H1 (cell line): ENCODE measurements at regions not wholly inside any gene's neighbourhood (a gene's known extent, or its start where the extent isn't known, plus 50 kb on each side); places are given as distances from the start of the nearest gene placed in this dataset.

Experiments used
- CTCF ChIA-PET: fragments of 300-600 bp; sonication (Branson Sonifier 250); formaldehyde crosslinking; loops from one replicate; lab custom pipeline; 2021; ENCODE audit not compliant: partially characterized antibody; lab: Charles Lee
- POLR2A ChIA-PET: fragments of 300-600 bp; sonication (Branson Sonifier 250); formaldehyde crosslinking; loops from one replicate; lab custom pipeline; 2021; ENCODE audit warnings: inconsistent platforms; ENCODE audit not compliant: partially characterized antibody; lab: Charles Lee
- DNase-seq, 2 experiments: peaks; one replicate each; pipeline versions ENCODE4 v3.0.0 to v3.0.0-alpha.2; 2010 to 2022; ENCODE audit warnings: low spot score in 2 of 2, low read depth in 1 of 2, mixed read lengths in 1 of 2
- FAIRE-seq: peaks from 2 replicates; lab custom pipeline; 2011; peaks lifted over from hg19 to GRCh38; lab: Jason Lieb, UNC
- H2AFZ ChIP-seq: 2 replicates; pipeline ENCODE4 v1.8.1; 2012; ENCODE audit warnings: low read length, inconsistent platforms
- H2AK5ac ChIP-seq: 2 replicates; pipeline ENCODE4 v1.6.1; 2013; ENCODE audit warnings: low read depth, low read length
- H2BK120ac ChIP-seq: replicated peaks from 2 replicates; pipeline ENCODE3; 2013; ENCODE audit warnings: low read depth, low read length, inconsistent platforms
- H2BK12ac ChIP-seq: 2 replicates; pipeline ENCODE4 v1.6.1; 2013; ENCODE audit warnings: low read depth, low read length
- H2BK15ac ChIP-seq: 2 replicates; pipeline ENCODE4 v1.6.1; 2013; ENCODE audit warnings: low read length
- H2BK20ac ChIP-seq: 2 replicates; pipeline ENCODE4 v1.6.1; 2013; ENCODE audit warnings: low read length
- H2BK5ac ChIP-seq: 2 replicates; pipeline ENCODE4 v1.6.1; 2013; ENCODE audit warnings: low read depth, low read length
- H3K14ac ChIP-seq: 2 replicates; pipeline ENCODE4 v1.6.1; 2013; ENCODE audit warnings: inconsistent platforms; ENCODE audit not compliant: insufficient read length
- H3K18ac ChIP-seq: 2 replicates; pipeline ENCODE4 v1.6.1; 2013; ENCODE audit warnings: low read length; ENCODE audit errors: extremely low read depth
- H3K23ac ChIP-seq: 2 replicates; pipeline ENCODE4 v1.6.1; 2013; ENCODE audit warnings: inconsistent platforms; ENCODE audit not compliant: insufficient read length
- H3K23me2 ChIP-seq: 2 replicates; pipeline ENCODE4 v1.6.1; 2013; ENCODE audit warnings: low read depth, low read length
- H3K27ac ChIP-seq: 2 replicates; pipeline ENCODE4 v1.6.1; 2011; ENCODE audit warnings: low read depth, low read length, inconsistent platforms
- H3K27me3 ChIP-seq, 4 experiments: replicated peaks in 1 of 4; 1 replicate in 1 of 4; 2 replicates in 3 of 4; pipeline versions ENCODE4 v1.6.1 to v1.8.1; 2011 to 2013; ENCODE audit warnings: low read length in 3 of 4, mild to moderate bottlenecking in 3 of 4, inconsistent platforms in 2 of 4, mixed read lengths in 2 of 4, moderate library complexity in 1 of 4; ENCODE audit not compliant: control insufficient read depth in 3 of 4, insufficient read depth in 3 of 4; ENCODE audit errors: extremely low read depth in 1 of 4
- H3K36me3 ChIP-seq, 4 experiments: 2 replicates each; pipeline versions ENCODE4 v1.6.1 to v1.8.1; 2011 to 2013; ENCODE audit warnings: mild to moderate bottlenecking in 4 of 4, low read length in 3 of 4, moderate library complexity in 2 of 4, control low read depth in 1 of 4, inconsistent platforms in 1 of 4; ENCODE audit not compliant: insufficient read depth in 4 of 4, control insufficient read depth in 2 of 4
- H3K4ac ChIP-seq: replicated peaks from 2 replicates; pipeline ENCODE3; 2013; ENCODE audit warnings: low read length, low read depth, mixed read lengths, inconsistent platforms; ENCODE audit not compliant: insufficient read length
- H3K4me1 ChIP-seq, 4 experiments: replicated peaks in 1 of 4; 1 replicate in 1 of 4; 2 replicates in 3 of 4; pipeline versions ENCODE4 v1.6.1 to v1.8.1; 2011 to 2013; ENCODE audit warnings: low read length in 3 of 4, inconsistent platforms in 2 of 4, mixed read lengths in 1 of 4; ENCODE audit not compliant: insufficient read depth in 4 of 4, control insufficient read depth in 3 of 4
- H3K4me2 ChIP-seq, 2 experiments: 2 replicates each; pipeline versions ENCODE4 v1.6.1 to v1.8.1; 2011 to 2013; ENCODE audit warnings: low read depth in 2 of 2, low read length in 2 of 2, control low read depth in 1 of 2, inconsistent platforms in 1 of 2, mild to moderate bottlenecking in 1 of 2; ENCODE audit not compliant: insufficient read depth in 1 of 2
- H3K4me3 ChIP-seq, 4 experiments: fragments of 200-600, 300-600 bp in 1 of 4; sonication (generic), shearing (Covaris generic), sonication (Bioruptor Twin) in 1 of 4; 2 replicates each; pipeline versions ENCODE4 v1.5.1 to v1.8.1; 2011 to 2016; ENCODE audit warnings: low read length in 4 of 4, low read depth in 3 of 4, control low read depth in 2 of 4, inconsistent platforms in 2 of 4, mild to moderate bottlenecking in 2 of 4, mixed read lengths in 1 of 4, moderate library complexity in 1 of 4; ENCODE audit not compliant: insufficient read depth in 2 of 4; ENCODE audit errors: extremely low read depth in 1 of 4
- H3K56ac ChIP-seq: replicated peaks from 2 replicates; pipeline ENCODE3; 2013; ENCODE audit warnings: low read depth, mild to moderate bottlenecking, mixed read lengths, low read length, inconsistent platforms; ENCODE audit not compliant: insufficient read length
- H3K79me1 ChIP-seq: 2 replicates; pipeline ENCODE4 v1.6.1; 2013; ENCODE audit warnings: low read depth, low read length, control low read depth
- H3K79me2 ChIP-seq, 2 experiments: 2 replicates each; pipeline versions ENCODE4 v1.6.1 to v1.8.1; 2012 to 2013; ENCODE audit warnings: low read length in 2 of 2, mild to moderate bottlenecking in 2 of 2, inconsistent platforms in 1 of 2; ENCODE audit not compliant: insufficient read depth in 2 of 2, control insufficient read depth in 1 of 2
- H3K9ac ChIP-seq, 4 experiments: replicated peaks in 1 of 4; 1 replicate in 1 of 4; 2 replicates in 3 of 4; pipeline versions ENCODE4 v1.6.1 to v1.8.1; 2011 to 2013; ENCODE audit warnings: low read depth in 3 of 4, low read length in 3 of 4, control low read depth in 2 of 4, mild to moderate bottlenecking in 2 of 4, moderate library complexity in 2 of 4, inconsistent platforms in 1 of 4; ENCODE audit errors: extremely low read depth in 1 of 4
- H3K9me3 ChIP-seq, 2 experiments: 2 replicates each; pipeline versions ENCODE4 v1.6.1 to v1.8.1; 2012 to 2013; ENCODE audit warnings: mild to moderate bottlenecking in 2 of 2, moderate library complexity in 2 of 2, control low read depth in 1 of 2, inconsistent platforms in 1 of 2, low read depth in 1 of 2, low read length in 1 of 2, mixed read lengths in 1 of 2; ENCODE audit not compliant: insufficient read depth in 2 of 2
- H4K20me1 ChIP-seq, 2 experiments: replicated peaks in 1 of 2; 2 replicates each; pipeline versions ENCODE3 to v1.8.1; 2011 to 2013; ENCODE audit warnings: inconsistent platforms in 2 of 2, low read length in 2 of 2, mild to moderate bottlenecking in 1 of 2; ENCODE audit not compliant: insufficient read depth in 2 of 2, control insufficient read depth in 1 of 2
- H4K5ac ChIP-seq: 2 replicates; pipeline ENCODE4 v1.6.1; 2013; ENCODE audit warnings: low read length, low read depth, mixed read lengths, inconsistent platforms; ENCODE audit not compliant: insufficient read length
- H4K8ac ChIP-seq: 2 replicates; pipeline ENCODE4 v1.8.0; 2013; ENCODE audit warnings: mild to moderate bottlenecking, moderate library complexity, low read length, inconsistent platforms; ENCODE audit not compliant: insufficient read depth; ENCODE audit errors: extremely low read depth
- H4K91ac ChIP-seq: replicated peaks from 2 replicates; pipeline ENCODE3; 2013; ENCODE audit warnings: low read length, mixed read lengths, inconsistent platforms; ENCODE audit not compliant: insufficient read length
- CBX8 ChIP-seq: fragments of 300-800, 300-1000 bp; sonication (generic); IDR thresholded peaks from 2 replicates; pipeline ENCODE4 v1.7.1; 2016; ENCODE audit warnings: low read depth, low read length, borderline replicate concordance
- CHD1 ChIP-seq: IDR thresholded peaks from 2 replicates; pipeline ENCODE4 v1.6.1; 2012; ENCODE audit warnings: low read depth, low read length, improper control_type of control experiment
- CTBP2 ChIP-seq: IDR thresholded peaks from 2 replicates; pipeline ENCODE4 v1.7.0; 2011; ENCODE audit warnings: borderline replicate concordance, mild to moderate bottlenecking, moderate library complexity, mixed read lengths, low read length; ENCODE audit not compliant: insufficient read depth, insufficient read length
- EGR1 ChIP-seq: IDR thresholded peaks from 2 replicates; pipeline ENCODE4 v1.6.1; 2011; ENCODE audit warnings: low read depth, low read length, borderline replicate concordance
- HDAC2 ChIP-seq, 2 experiments: fragments of 300-600 bp in 1 of 2; sonication (generic) in 1 of 2; IDR thresholded peaks; 2 replicates each; pipeline ENCODE4 v1.6.1; 2011 to 2012; ENCODE audit warnings: low read depth in 2 of 2, low read length in 2 of 2, mild to moderate bottlenecking in 2 of 2, moderate library complexity in 2 of 2, borderline replicate concordance in 1 of 2, inconsistent platforms in 1 of 2
- KDM4A ChIP-seq: IDR thresholded peaks from one replicate; pipeline ENCODE4 v1.7.1; 2012; ENCODE audit warnings: low read depth, mild to moderate bottlenecking, moderate library complexity, low read length, inconsistent platforms; ENCODE audit not compliant: severe bottlenecking
- PHF8 ChIP-seq: fragments of 200-600 bp; sonication (generic); conservative IDR thresholded peaks from 2 replicates; pipeline ENCODE4 v1.7.1; 2012; ENCODE audit warnings: low read depth, mild to moderate bottlenecking, inconsistent platforms, low read length, moderate library complexity
- POLR2AphosphoS5 ChIP-seq: IDR thresholded peaks from 2 replicates; pipeline ENCODE4 v1.6.1; 2011; ENCODE audit warnings: low read depth, low read length
- RNF2 ChIP-seq: fragments of 200-900, 300-1000 bp; sonication (generic); IDR thresholded peaks from 2 replicates; pipeline ENCODE4 v1.7.1; 2016; ENCODE audit warnings: borderline replicate concordance, low read depth, mild to moderate bottlenecking, antibody characterized with exemption, low read length; ENCODE audit not compliant: poor library complexity, severe bottlenecking; ENCODE audit errors: missing control alignments
- RXRA ChIP-seq: IDR thresholded peaks from 2 replicates; pipeline ENCODE4 v1.6.1; 2011; ENCODE audit warnings: low read depth, mild to moderate bottlenecking, low read length, moderate library complexity; ENCODE audit not compliant: insufficient read depth
- SIRT6 ChIP-seq: IDR thresholded peaks from one replicate; pipeline ENCODE4 v1.7.1; 2012; ENCODE audit warnings: low read length, inconsistent platforms
- TAF7 ChIP-seq: optimal IDR thresholded peaks from 2 replicates; pipeline ENCODE3; 2011; ENCODE audit warnings: low read depth, mild to moderate bottlenecking, inconsistent platforms, low read length, moderate library complexity, borderline replicate concordance
- YY1 ChIP-seq: IDR thresholded peaks from 2 replicates; pipeline ENCODE4 v1.6.1; 2011; ENCODE audit warnings: low read depth, mild to moderate bottlenecking, low read length
- WGBS, 2 experiments: shearing (Covaris generic) in 1 of 2; methylation state at CpG; one replicate each; pipeline versions ENCODE4 v1.1.6 to v1.1.7; 2013 to 2015; ENCODE audit warnings: low lambda C conversion rate in 2 of 2, mixed read lengths in 2 of 2, inconsistent platforms in 1 of 2, low coverage in 1 of 2, missing lambda C conversion rate in 1 of 2; ENCODE audit not compliant: insufficient replicate concordance in 2 of 2, insufficient coverage in 1 of 2, insufficient read length in 1 of 2; ENCODE audit errors: extremely low coverage in 1 of 2, missing lambda C conversion rate in 1 of 2; 5-methylcytosine and 5-hydroxymethylcytosine counted together

- H4K5ac ChIP-seq: no peak overlapping the region
- FAIRE-seq: no peak
- no peak overlapping the region for H2AK5ac ChIP-seq
- H3K23ac ChIP-seq: no peak overlapping the region
- CTCF ChIA-PET: no interaction called here
- H3K79me2 ChIP-seq: no peaks in the 10 kb centered on the region
- no peak overlapping the region for H4K91ac ChIP-seq
- H2BK15ac ChIP-seq: no peak overlapping the region; the same call in 1 of the 2 replicates
- POLR2A ChIA-PET: interaction anchor here (0.5 kb wide), 1 partner anchor 29 kb away, joined by 3 read pairs; no protein-coding TSS in a partner anchor
- H2BK12ac ChIP-seq: no peak overlapping the region
- H3K9ac ChIP-seq: no peak overlapping the region
- no peaks in the 10 kb centered on the region for H3K27me3 ChIP-seq
- no peaks in the 10 kb centered on the region for H3K9me3 ChIP-seq
- no peak overlapping the region for H2BK5ac ChIP-seq
- no peaks in the 10 kb centered on the region; the same call in 1 of the 2 replicates for H3K23me2 ChIP-seq
- no peak overlapping the region for H3K4me2 ChIP-seq
- no peak overlapping the region for H3K27ac ChIP-seq
- H3K4me1 ChIP-seq: no peaks in the 10 kb centered on the region
- no peak for DNase-seq
- no peak overlapping the region for H2BK20ac ChIP-seq
- H3K14ac ChIP-seq: no peak overlapping the region
- no peak overlapping the region for H3K18ac ChIP-seq
- H3K56ac ChIP-seq: no peak overlapping the region
- no peaks in the 10 kb centered on the region for H3K79me1 ChIP-seq
- H4K8ac ChIP-seq: no peak overlapping the region
- no peak overlapping the region for H3K4ac ChIP-seq
- H3K36me3 ChIP-seq: no peaks in the 10 kb centered on the region
- H2BK120ac ChIP-seq: no peak overlapping the region
- H4K20me1 ChIP-seq: no peaks in the 10 kb centered on the region
- 100% methylated on average over 1 of the region's 1 CpG; no CpG with 5 or more reads in 1 of the 2 experiments for WGBS, 2 experiments
- H3K4me3 ChIP-seq: no peak overlapping the region
- H2AFZ ChIP-seq: no peak overlapping the region
- TF ChIP-seq PHF8 (no peak), SIRT6 (no peak), RXRA (no peak), CTBP2 (no peak), HDAC2 (IDR thresholded peaks at IDR 0.05; ENCODE audit: borderline replicate concordance in 1 of 2, low read depth in 2 of 2, low read length in 2 of 2) (no peak), KDM4A (no peak), TAF7 (no peak), CHD1 (no peak), RNF2 (no peak), EGR1 (no peak), YY1 (no peak), CBX8 (no peak), POLR2AphosphoS5 (no peak)
Observed at GRCh38 chr9:108040783-108041182, 551.2 kb upstream of the KLF4 start.
